ENCODE measurements at regions not wholly inside any gene's neighbourhood (a gene's known extent, or its start where the extent isn't known, plus 50 kb on each side); places are given as distances from the start of the nearest gene placed in this dataset.

DNA sequence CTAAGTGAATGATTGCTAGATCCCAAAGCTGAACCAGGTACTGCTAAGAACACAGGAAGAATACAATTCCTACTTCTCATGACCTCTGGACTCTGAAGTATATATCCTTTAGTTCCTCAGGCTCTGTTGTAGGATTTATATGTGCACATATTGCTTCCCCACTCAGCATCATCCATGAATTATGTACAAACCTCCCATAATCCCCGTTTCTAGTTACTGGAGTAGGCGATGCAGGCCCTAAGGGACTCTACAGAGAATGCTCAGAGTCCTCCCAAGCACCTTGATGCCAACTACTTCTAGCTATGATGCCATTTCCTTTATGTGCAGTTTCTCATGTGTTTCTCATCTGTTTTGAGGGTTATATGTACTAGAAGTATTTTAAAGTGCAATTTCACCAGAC lies 154.9 kb upstream of the EPHA7 start:
- H3K4me1 ChIP-seq (ENCODE audit: control insufficient read depth in 1 of 2, insufficient read depth in 2 of 2, low read length in 2 of 2): no peaks in the 10 kb centered on the region
- intact Hi-C loops (cut with micrococcal nuclease): no loop called here
- DNase-seq (ENCODE audit: low read depth, low spot score) (no peak), ATAC-seq (no peak)
- H3K79me2 ChIP-seq (ENCODE audit: insufficient read depth, low read length): no peaks in the 10 kb centered on the region
- no peak overlapping the region for H3K4me2 ChIP-seq (ENCODE audit: low read length)
- no peak overlapping the region for H3K27ac ChIP-seq (ENCODE audit: low read depth, low read length)
- H3K9ac ChIP-seq (ENCODE audit: low read length): no peak overlapping the region
- no peaks in the 10 kb centered on the region for H3K9me2 ChIP-seq (ENCODE audit: insufficient read depth)
- no peaks in the 10 kb centered on the region for H4K20me1 ChIP-seq (ENCODE audit: insufficient read depth)
- TF ChIP-seq EZH2 (IDR thresholded peaks at IDR 0.05) (no peak), POLR2A (IDR thresholded peaks at IDR 0.05; ENCODE audit: borderline replicate concordance, extremely low read depth, insufficient read depth, insufficient read length) (no peak)
- TF ChIP-seq, protein P1, sequence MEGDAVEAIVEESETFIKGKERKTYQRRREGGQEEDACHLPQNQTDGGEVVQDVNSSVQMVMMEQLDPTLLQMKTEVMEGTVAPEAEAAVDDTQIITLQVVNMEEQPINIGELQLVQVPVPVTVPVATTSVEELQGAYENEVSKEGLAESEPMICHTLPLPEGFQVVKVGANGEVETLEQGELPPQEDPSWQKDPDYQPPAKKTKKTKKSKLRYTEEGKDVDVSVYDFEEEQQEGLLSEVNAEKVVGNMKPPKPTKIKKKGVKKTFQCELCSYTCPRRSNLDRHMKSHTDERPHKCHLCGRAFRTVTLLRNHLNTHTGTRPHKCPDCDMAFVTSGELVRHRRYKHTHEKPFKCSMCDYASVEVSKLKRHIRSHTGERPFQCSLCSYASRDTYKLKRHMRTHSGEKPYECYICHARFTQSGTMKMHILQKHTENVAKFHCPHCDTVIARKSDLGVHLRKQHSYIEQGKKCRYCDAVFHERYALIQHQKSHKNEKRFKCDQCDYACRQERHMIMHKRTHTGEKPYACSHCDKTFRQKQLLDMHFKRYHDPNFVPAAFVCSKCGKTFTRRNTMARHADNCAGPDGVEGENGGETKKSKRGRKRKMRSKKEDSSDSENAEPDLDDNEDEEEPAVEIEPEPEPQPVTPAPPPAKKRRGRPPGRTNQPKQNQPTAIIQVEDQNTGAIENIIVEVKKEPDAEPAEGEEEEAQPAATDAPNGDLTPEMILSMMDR (IDR thresholded peaks at IDR 0.05 in 2 of 3, conservative IDR thresholded peaks at IDR 0.05 in 1 of 3; ENCODE audit: borderline replicate concordance in 1 of 3, insufficient read depth in 1 of 3, low read depth in 2 of 3, low read length in 2 of 3): no peak
- H3K27me3 ChIP-seq (ENCODE audit: insufficient read depth, low read length): no peaks in the 10 kb centered on the region
- ChIA-PET RAD21 (ENCODE audit: low non-redundant PET in 1 of 2, low total read pairs in 2 of 2, uncharacterized antibody in 2 of 2, unreplicated experiment in 2 of 2) (no interaction called here), POLR2A (no interaction called here), CTCF (no interaction called here)
- BruUV-seq (replicated peaks): no TSS peak
- no peak overlapping the region for H3K4me3 ChIP-seq (replicated peaks in 1 of 2; ENCODE audit: low read depth in 1 of 2, low read length in 2 of 2)
- H2AFZ ChIP-seq (ENCODE audit: low read depth, low read length, poor library complexity, severe bottlenecking): no peak overlapping the region
- H3K36me3 ChIP-seq (ENCODE audit: control insufficient read depth in 1 of 2, insufficient read depth in 2 of 2, low read length in 2 of 2): no peaks in the 10 kb centered on the region
- H3K9me3 ChIP-seq (ENCODE audit: control insufficient read depth in 1 of 2, insufficient read depth in 1 of 2, low read depth in 1 of 2, low read length in 2 of 2): peaks cover 6 to 7% of the 10 kb centered on the region in 2 experiments; a peak in 2 of 4 replicates

DNA sequence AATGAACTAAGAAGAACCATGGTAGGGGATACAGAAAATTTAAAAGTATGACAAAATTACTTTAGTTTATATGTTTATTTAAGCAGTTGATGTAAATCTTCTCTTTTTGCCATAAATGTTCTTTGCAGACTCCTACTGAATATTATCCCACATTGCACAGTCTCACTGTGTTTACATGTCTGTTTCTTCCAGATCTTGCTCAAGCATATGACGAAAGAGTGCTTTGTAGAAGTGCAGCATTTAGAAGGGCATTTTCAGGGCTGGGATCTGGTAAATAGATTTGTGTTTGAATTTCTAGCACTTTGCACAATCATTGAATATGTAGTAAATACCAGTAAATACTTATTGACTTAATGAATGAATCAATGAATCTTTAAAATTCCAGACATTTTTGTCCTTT lies 152.0 kb upstream of the EPHA7 start:
- H3K9me3 ChIP-seq (ENCODE audit: control insufficient read depth in 1 of 2, insufficient read depth in 1 of 2, low read depth in 1 of 2, low read length in 2 of 2): peaks cover 14% of the 10 kb centered on the region in 2 experiments; a peak in 1 of 4 replicates
- H2AFZ ChIP-seq (ENCODE audit: low read depth, low read length, poor library complexity, severe bottlenecking): no peak overlapping the region
- H3K36me3 ChIP-seq (ENCODE audit: control insufficient read depth in 1 of 2, insufficient read depth in 2 of 2, low read length in 2 of 2): no peaks in the 10 kb centered on the region
- no peak overlapping the region for H3K4me2 ChIP-seq (ENCODE audit: low read length)
- ChIA-PET POLR2A (no interaction called here), CTCF (no interaction called here), RAD21 (ENCODE audit: low non-redundant PET in 1 of 2, low total read pairs in 2 of 2, uncharacterized antibody in 2 of 2, unreplicated experiment in 2 of 2) (no interaction called here)
- no peaks in the 10 kb centered on the region for H4K20me1 ChIP-seq (ENCODE audit: insufficient read depth)
- H3K27ac ChIP-seq (ENCODE audit: low read depth, low read length): no peak overlapping the region
- no peak for DNase-seq (ENCODE audit: low read depth, low spot score)
- TF ChIP-seq ZNF274 (IDR thresholded peaks at IDR 0.05; ENCODE audit: low read depth, low read length): no peak
- TF ChIP-seq YY1 (IDR thresholded peaks at IDR 0.05; ENCODE audit: extremely low read depth, insufficient replicate concordance, low read depth, low read length): no peak
- TF ChIP-seq ZFX (IDR thresholded peaks at IDR 0.05): no peak
- TF ChIP-seq, protein P2, sequence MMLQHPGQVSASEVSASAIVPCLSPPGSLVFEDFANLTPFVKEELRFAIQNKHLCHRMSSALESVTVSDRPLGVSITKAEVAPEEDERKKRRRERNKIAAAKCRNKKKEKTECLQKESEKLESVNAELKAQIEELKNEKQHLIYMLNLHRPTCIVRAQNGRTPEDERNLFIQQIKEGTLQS (IDR thresholded peaks at IDR 0.05): no peak
- no peak for TF ChIP-seq SP1 (IDR thresholded peaks at IDR 0.05; ENCODE audit: low read depth)
- TF ChIP-seq, protein P3, sequence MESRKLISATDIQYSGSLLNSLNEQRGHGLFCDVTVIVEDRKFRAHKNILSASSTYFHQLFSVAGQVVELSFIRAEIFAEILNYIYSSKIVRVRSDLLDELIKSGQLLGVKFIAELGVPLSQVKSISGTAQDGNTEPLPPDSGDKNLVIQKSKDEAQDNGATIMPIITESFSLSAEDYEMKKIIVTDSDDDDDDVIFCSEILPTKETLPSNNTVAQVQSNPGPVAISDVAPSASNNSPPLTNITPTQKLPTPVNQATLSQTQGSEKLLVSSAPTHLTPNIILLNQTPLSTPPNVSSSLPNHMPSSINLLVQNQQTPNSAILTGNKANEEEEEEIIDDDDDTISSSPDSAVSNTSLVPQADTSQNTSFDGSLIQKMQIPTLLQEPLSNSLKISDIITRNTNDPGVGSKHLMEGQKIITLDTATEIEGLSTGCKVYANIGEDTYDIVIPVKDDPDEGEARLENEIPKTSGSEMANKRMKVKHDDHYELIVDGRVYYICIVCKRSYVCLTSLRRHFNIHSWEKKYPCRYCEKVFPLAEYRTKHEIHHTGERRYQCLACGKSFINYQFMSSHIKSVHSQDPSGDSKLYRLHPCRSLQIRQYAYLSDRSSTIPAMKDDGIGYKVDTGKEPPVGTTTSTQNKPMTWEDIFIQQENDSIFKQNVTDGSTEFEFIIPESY (IDR thresholded peaks at IDR 0.05; ENCODE audit: extremely low read depth, insufficient replicate concordance, low read length): no peak
- TF ChIP-seq FOSL1 (IDR thresholded peaks at IDR 0.05; ENCODE audit: low read depth): no peak
- no peaks in the 10 kb centered on the region for H3K79me2 ChIP-seq (ENCODE audit: insufficient read depth, low read length)
- no peak for ATAC-seq
- no TSS peak for BruUV-seq (replicated peaks)
- intact Hi-C loops (cut with micrococcal nuclease): no loop called here
- no peaks in the 10 kb centered on the region for H3K27me3 ChIP-seq (ENCODE audit: insufficient read depth, low read length)
- H3K9ac ChIP-seq (ENCODE audit: low read length): no peak overlapping the region
- no peaks in the 10 kb centered on the region for H3K4me1 ChIP-seq (ENCODE audit: control insufficient read depth in 1 of 2, insufficient read depth in 2 of 2, low read length in 2 of 2)
- no peak overlapping the region for H3K4me3 ChIP-seq (replicated peaks in 1 of 2; ENCODE audit: low read depth in 1 of 2, low read length in 2 of 2)
- H3K9me2 ChIP-seq (ENCODE audit: insufficient read depth): no peaks in the 10 kb centered on the region

Measured in HCT116 (cell line).